Fibroblast of peridontal ligament (primary cell): ENCODE measurements at regions not wholly inside any gene's neighbourhood (a gene's known extent, or its start where the extent isn't known, plus 50 kb on each side); places are given as distances from the start of the nearest gene placed in this dataset.

Experiments
- DNase-seq: peaks from one replicate; pipeline ENCODE4 v3.0.0-alpha.2; 2010; ENCODE audit errors: extremely low read depth

GRCh38 chr2:123258877-123259539 is 766.1 kb upstream of the CNTNAP5 start:
- DNase-seq, result no peak

DNA sequence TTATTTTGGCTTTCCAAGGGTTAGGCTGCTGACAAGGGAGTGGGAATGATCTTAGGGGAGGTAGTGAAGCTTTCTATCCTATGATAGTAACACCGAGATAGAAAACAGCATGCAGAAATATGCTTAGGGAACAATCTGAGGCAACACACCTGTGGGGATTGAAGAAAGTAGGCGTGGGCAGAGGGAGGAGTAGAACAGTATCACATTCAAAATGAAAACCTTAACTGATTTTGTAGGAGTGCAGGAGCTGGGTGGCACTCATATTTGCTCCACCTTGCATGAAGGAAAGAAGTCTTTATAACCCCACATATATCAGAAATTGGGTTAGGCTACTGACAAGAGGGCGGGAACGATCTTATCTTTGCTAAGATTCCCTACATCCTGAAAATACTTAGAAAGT is 762.2 kb upstream of the CNTNAP5 start:
- no peak for DNase-seq

DNA sequence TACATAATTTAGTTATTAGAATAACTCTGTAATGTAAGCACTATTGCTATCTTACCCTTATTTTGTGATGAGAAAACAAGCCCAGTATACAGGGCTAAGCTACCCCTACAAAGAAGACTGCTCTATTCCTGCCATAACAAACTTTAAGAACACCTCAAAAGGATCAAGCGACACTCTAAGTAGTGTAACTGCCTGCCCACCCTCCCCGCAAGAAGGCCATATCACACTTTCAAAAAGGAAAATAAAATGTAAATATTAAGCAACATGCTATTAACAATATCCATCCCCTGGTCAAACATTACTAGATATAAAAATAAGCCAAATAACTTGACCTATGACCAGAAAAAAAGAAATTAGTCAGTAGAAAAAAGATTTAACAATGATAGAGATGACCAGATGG is 741.7 kb upstream of the CNTNAP5 start:
- DNase-seq, result no peak

GRCh38 chr2:123303731-123304130 is 721.4 kb upstream of the CNTNAP5 start:
- DNase-seq, result no peak
